ENCODE measurements at regions not wholly inside any gene's neighbourhood (a gene's known extent, or its start where the extent isn't known, plus 50 kb on each side); places are given as distances from the start of the nearest gene placed in this dataset.

DNA sequence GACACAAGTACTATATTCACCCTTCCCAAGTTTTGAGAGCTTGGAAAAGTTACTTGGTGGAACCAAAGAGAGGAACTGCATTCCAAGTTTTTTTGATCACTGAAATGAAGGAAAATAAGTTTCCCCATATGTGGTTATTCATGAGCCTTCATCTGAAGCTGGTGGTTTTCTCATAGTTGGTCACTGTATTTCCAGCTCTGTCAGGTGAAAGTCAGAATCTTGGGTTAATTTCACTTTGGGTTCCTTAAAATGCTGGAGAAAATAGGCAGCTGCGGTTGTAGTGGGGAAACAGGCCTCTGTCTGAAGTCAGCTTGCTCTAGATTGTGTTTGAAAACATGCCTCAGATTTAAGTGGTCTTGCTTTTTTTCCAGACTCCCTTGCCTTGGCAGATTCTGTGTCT is 200.5 kb downstream of the HRH4 start:
- intact Hi-C loops (cut with DNase I) = no loop called here
- Histone ChIP-seq H3K4me3 (no peak overlapping the region), H3K9me3 (no peaks in the 10 kb centered on the region), H3K27me3 (no peaks in the 10 kb centered on the region), H3K27ac (no peak overlapping the region), H3K4me1 (no peaks in the 10 kb centered on the region), H3K36me3 (no peaks in the 10 kb centered on the region)
- ATAC-seq (no peak), DNase-seq (no peak), FAIRE-seq (no peak)
- 66 to 77% methylated on average over 1 of the region's 1 CpG for WGBS, 2 donors
- TF ChIP-seq, protein P1, sequence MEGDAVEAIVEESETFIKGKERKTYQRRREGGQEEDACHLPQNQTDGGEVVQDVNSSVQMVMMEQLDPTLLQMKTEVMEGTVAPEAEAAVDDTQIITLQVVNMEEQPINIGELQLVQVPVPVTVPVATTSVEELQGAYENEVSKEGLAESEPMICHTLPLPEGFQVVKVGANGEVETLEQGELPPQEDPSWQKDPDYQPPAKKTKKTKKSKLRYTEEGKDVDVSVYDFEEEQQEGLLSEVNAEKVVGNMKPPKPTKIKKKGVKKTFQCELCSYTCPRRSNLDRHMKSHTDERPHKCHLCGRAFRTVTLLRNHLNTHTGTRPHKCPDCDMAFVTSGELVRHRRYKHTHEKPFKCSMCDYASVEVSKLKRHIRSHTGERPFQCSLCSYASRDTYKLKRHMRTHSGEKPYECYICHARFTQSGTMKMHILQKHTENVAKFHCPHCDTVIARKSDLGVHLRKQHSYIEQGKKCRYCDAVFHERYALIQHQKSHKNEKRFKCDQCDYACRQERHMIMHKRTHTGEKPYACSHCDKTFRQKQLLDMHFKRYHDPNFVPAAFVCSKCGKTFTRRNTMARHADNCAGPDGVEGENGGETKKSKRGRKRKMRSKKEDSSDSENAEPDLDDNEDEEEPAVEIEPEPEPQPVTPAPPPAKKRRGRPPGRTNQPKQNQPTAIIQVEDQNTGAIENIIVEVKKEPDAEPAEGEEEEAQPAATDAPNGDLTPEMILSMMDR (IDR thresholded peaks at IDR 0.05) = no peak

DNA sequence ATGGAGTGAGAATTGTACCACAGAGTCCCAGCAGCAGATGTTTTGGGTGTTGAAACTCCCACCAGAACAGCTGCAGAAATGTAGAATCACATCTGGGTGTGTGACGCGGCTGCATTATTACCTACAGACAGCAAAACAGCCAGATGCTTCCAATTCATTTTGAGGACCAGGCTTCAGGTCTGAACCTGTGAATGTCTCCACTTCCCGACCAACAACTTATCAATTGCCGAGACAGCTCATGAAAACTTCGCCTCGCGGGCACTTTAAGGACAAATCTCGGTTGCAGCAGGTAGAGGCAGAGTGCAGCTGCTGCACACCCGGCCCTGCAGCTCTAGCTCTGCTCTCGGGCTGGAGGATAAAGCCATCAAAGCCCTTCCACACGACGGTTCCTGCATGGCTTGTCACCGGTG is 202.0 kb downstream of the HRH4 start:
- H3K27ac ChIP-seq = no peak overlapping the region
- FAIRE-seq (no peak), ATAC-seq (no peak), DNase-seq (no peak)
- H3K4me1 ChIP-seq = no peaks in the 10 kb centered on the region
- no peaks in the 10 kb centered on the region for H3K9me3 ChIP-seq
- WGBS, 2 donors = 42 to 49% methylated on average over 13 of the region's 13 CpGs
- no peak overlapping the region for H3K4me3 ChIP-seq
- TF ChIP-seq, protein P1 (IDR thresholded peaks at IDR 0.05) = no peak
- no peaks in the 10 kb centered on the region for H3K27me3 ChIP-seq
- no peaks in the 10 kb centered on the region for H3K36me3 ChIP-seq
- intact Hi-C loops (cut with DNase I) = no loop called here

GRCh38 chr18:24663026-24663425 is 202.6 kb downstream of the HRH4 start:
- ATAC-seq (no peak), FAIRE-seq (no peak), DNase-seq (no peak)
- Histone ChIP-seq H3K4me3 (no peak overlapping the region), H3K27ac (no peak overlapping the region), H3K4me1 (no peaks in the 10 kb centered on the region), H3K9me3 (no peaks in the 10 kb centered on the region), H3K36me3 (no peaks in the 10 kb centered on the region), H3K27me3 (no peaks in the 10 kb centered on the region)
- TF ChIP-seq, protein P1 (IDR thresholded peaks at IDR 0.05) = no peak
- WGBS, 2 donors = 85 to 86% methylated on average over 5 of the region's 5 CpGs
- intact Hi-C loops (cut with DNase I) = no loop called here

- intact Hi-C loops (cut with DNase I) = no loop called here
- Histone ChIP-seq H3K4me1 (no peaks in the 10 kb centered on the region), H3K36me3 (no peaks in the 10 kb centered on the region), H3K4me3 (no peak overlapping the region), H3K9me3 (no peaks in the 10 kb centered on the region), H3K27me3 (no peaks in the 10 kb centered on the region), H3K27ac (no peak overlapping the region)
- DNase-seq (no peak), FAIRE-seq (no peak), ATAC-seq (no peak)
- WGBS, 2 donors = 69 to 77% methylated on average over 2 of the region's 2 CpGs
- TF ChIP-seq, protein P1 (IDR thresholded peaks at IDR 0.05) = no peak
Measured at GRCh38 chr18:24669015-24669414, 208.6 kb downstream of the HRH4 start.

- Histone ChIP-seq H3K9me3 (no peaks in the 10 kb centered on the region), H3K36me3 (no peaks in the 10 kb centered on the region), H3K27ac (no peak overlapping the region), H3K4me3 (no peak overlapping the region), H3K4me1 (no peaks in the 10 kb centered on the region), H3K27me3 (no peaks in the 10 kb centered on the region)
- TF ChIP-seq, protein P1 (IDR thresholded peaks at IDR 0.05) = no peak
- ATAC-seq = no peak
- FAIRE-seq = no peak
- 62 to 63% methylated on average over 3 of the region's 3 CpGs for WGBS, 2 donors
- intact Hi-C loops (cut with DNase I) = no loop called here
- no peak for DNase-seq
Measured at GRCh38 chr18:24669502-24669901, 209.1 kb downstream of the HRH4 start.
